Gastroesophageal sphincter (tissue), 3 donors: ENCODE measurements at regions not wholly inside any gene's neighbourhood (a gene's known extent, or its start where the extent isn't known, plus 50 kb on each side); places are given as distances from the start of the nearest gene placed in this dataset.

Source experiments
- EP300 ChIP-seq: sonication (generic); formaldehyde crosslinking; IDR thresholded peaks from one replicate; pipeline ENCODE4 v1.6.1; 2017; ENCODE audit warnings: antibody characterized with exemption, mild to moderate bottlenecking
- POLR2A ChIP-seq, 2 donors: fragments of 450-650 bp; IDR thresholded peaks; one replicate each; pipeline ENCODE4 v1.6.1; 2017; ENCODE audit warnings: antibody characterized with exemption in 2 of 2, mild to moderate bottlenecking in 2 of 2, moderate library complexity in 1 of 2
- POLR2AphosphoS5 ChIP-seq: sonication (generic); formaldehyde crosslinking; IDR thresholded peaks from one replicate; pipeline ENCODE4 v1.6.1; 2017; ENCODE audit warnings: antibody characterized with exemption
- TF ChIP-seq, protein P1 (sequence below), 4 experiments: fragments of 200-600 bp in 2 of 4; fragments of 450-650 bp in 2 of 4; sonication (generic) in 1 of 4; IDR thresholded peaks; one replicate each; pipeline ENCODE4 v1.5.1; 2017 to 2019; ENCODE audit warnings: antibody characterized with exemption in 4 of 4, mild to moderate bottlenecking in 2 of 4, moderate library complexity in 2 of 4

- TF ChIP-seq, protein P1, sequence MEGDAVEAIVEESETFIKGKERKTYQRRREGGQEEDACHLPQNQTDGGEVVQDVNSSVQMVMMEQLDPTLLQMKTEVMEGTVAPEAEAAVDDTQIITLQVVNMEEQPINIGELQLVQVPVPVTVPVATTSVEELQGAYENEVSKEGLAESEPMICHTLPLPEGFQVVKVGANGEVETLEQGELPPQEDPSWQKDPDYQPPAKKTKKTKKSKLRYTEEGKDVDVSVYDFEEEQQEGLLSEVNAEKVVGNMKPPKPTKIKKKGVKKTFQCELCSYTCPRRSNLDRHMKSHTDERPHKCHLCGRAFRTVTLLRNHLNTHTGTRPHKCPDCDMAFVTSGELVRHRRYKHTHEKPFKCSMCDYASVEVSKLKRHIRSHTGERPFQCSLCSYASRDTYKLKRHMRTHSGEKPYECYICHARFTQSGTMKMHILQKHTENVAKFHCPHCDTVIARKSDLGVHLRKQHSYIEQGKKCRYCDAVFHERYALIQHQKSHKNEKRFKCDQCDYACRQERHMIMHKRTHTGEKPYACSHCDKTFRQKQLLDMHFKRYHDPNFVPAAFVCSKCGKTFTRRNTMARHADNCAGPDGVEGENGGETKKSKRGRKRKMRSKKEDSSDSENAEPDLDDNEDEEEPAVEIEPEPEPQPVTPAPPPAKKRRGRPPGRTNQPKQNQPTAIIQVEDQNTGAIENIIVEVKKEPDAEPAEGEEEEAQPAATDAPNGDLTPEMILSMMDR (IDR thresholded peaks at IDR 0.05), result no peak
- TF ChIP-seq POLR2A (IDR thresholded peaks at IDR 0.05) (no peak), POLR2AphosphoS5 (no peak), EP300 (no peak)
Measured at GRCh38 chrX:38982843-38983242, 181.6 kb downstream of the MID1IP1 start.
